Transverse colon (tissue), 4 donors: ENCODE measurements at regions not wholly inside any gene's neighbourhood (a gene's known extent, or its start where the extent isn't known, plus 50 kb on each side); places are given as distances from the start of the nearest gene placed in this dataset.

Source experiments
- DNase-seq: peaks from one replicate; pipeline ENCODE4 v3.0.0-alpha.2; 2019
- H3K27ac ChIP-seq, 4 donors: fragments of 200-600 bp; sonication (generic); 2 replicates each; pipeline ENCODE4 v1.5.1; 2016 to 2018; ENCODE audit warnings: inconsistent platforms in 4 of 4
- H3K27me3 ChIP-seq: fragments of 200-600 bp; sonication (generic); 2 replicates; pipeline ENCODE4 v1.5.1; 2017; ENCODE audit warnings: inconsistent platforms
- H3K36me3 ChIP-seq, 4 donors: fragments of 200-600 bp; sonication (generic); 2 replicates each; pipeline ENCODE4 v1.5.1; 2017 to 2019; ENCODE audit warnings: inconsistent platforms in 4 of 4
- H3K4me1 ChIP-seq, 4 donors: fragments of 200-600 bp; sonication (generic); 2 replicates each; pipeline ENCODE4 v1.5.1; 2017 to 2020; ENCODE audit warnings: inconsistent platforms in 4 of 4
- H3K4me3 ChIP-seq, 4 donors: fragments of 200-600 bp; sonication (generic); 1 replicate in 1 of 4; 2 replicates in 3 of 4; pipeline versions ENCODE4 v1.5.1 to v1.6.1; 2017 to 2019; ENCODE audit warnings: inconsistent platforms in 4 of 4
- H3K9me3 ChIP-seq, 2 donors: fragments of 200-600 bp; sonication (generic); 2 replicates each; pipeline ENCODE4 v1.5.1; 2017 to 2019; ENCODE audit warnings: inconsistent platforms in 2 of 2
- EP300 ChIP-seq: sonication (generic); formaldehyde crosslinking; IDR thresholded peaks from one replicate; pipeline ENCODE4 v1.6.1; 2017; ENCODE audit warnings: antibody characterized with exemption, low read depth
- POLR2A ChIP-seq: fragments of 450-650 bp; IDR thresholded peaks from one replicate; pipeline ENCODE4 v1.6.1; 2016; ENCODE audit warnings: antibody characterized with exemption, mild to moderate bottlenecking, moderate library complexity
- POLR2AphosphoS5 ChIP-seq, 3 donors: sonication (generic); formaldehyde crosslinking; IDR thresholded peaks; one replicate each; pipeline ENCODE4 v1.6.1; 2016; ENCODE audit warnings: antibody characterized with exemption in 3 of 3
- WGBS, 2 donors: methylation state at CpG; one replicate each; pipeline ENCODE4 v1.1.5; 2018; ENCODE audit warnings: low coverage in 1 of 2; 5-methylcytosine and 5-hydroxymethylcytosine counted together
- in situ Hi-C, 4 donors: fragments of 200-750 bp; cut with MboI; loops; one replicate each; pipeline versions ENCODE4 v1.15.0 to v1.15.1; 2017; ENCODE audit warnings: low sequenced_read_pairs in 3 of 4, low pct_ligation_motif_present in 1 of 4, low pct_unique_long_range_greater_than_20kb in 1 of 4
- intact Hi-C: fragments of 100-400 bp; cut with DNase I; formaldehyde crosslinking; loops from one replicate; pipeline ENCODE4 v1.15.1; 2023; ENCODE audit warnings: low total_unique reads
- TF ChIP-seq, protein P1 (sequence below), 5 experiments: fragments of 200-600 bp in 3 of 5; fragments of 450-650 bp in 2 of 5; sonication (generic) in 3 of 5; IDR thresholded peaks; 1 replicate in 2 of 5; 2 replicates in 3 of 5; pipeline ENCODE4 v1.5.1; 2016 to 2017; ENCODE audit warnings: antibody characterized with exemption in 5 of 5, inconsistent platforms in 3 of 5, mild to moderate bottlenecking in 2 of 5, moderate library complexity in 1 of 5

DNA sequence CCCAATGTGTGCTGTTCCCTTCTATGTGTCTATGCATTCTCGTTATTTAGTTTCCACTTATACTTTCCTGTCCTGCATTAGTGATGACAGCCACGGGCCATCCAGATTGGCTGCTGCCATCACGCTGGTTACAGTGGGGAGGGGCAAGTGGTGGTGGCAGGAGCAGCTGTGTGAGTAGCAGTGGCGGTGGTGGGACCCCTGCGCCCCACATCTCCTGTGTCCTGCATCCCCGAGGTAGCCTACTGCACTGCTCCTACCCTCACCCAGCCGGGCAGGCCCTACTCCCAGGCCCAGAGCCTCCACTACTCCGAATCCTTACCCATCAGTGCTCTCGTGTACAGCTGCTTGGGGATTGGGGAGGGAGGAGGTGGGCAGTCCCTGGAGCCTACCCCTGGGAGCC is 798.7 kb upstream of the AGA start:
- no peak for TF ChIP-seq POLR2A
- TF ChIP-seq EP300: no peak
- TF ChIP-seq POLR2AphosphoS5 (IDR thresholded peaks at IDR 0.05): no peak
- TF ChIP-seq, protein P1, sequence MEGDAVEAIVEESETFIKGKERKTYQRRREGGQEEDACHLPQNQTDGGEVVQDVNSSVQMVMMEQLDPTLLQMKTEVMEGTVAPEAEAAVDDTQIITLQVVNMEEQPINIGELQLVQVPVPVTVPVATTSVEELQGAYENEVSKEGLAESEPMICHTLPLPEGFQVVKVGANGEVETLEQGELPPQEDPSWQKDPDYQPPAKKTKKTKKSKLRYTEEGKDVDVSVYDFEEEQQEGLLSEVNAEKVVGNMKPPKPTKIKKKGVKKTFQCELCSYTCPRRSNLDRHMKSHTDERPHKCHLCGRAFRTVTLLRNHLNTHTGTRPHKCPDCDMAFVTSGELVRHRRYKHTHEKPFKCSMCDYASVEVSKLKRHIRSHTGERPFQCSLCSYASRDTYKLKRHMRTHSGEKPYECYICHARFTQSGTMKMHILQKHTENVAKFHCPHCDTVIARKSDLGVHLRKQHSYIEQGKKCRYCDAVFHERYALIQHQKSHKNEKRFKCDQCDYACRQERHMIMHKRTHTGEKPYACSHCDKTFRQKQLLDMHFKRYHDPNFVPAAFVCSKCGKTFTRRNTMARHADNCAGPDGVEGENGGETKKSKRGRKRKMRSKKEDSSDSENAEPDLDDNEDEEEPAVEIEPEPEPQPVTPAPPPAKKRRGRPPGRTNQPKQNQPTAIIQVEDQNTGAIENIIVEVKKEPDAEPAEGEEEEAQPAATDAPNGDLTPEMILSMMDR (IDR thresholded peaks at IDR 0.05): no peak
- H3K9me3 ChIP-seq: no peaks in the 10 kb centered on the region
- H3K4me1 ChIP-seq: no peaks in the 10 kb centered on the region
- no peak for DNase-seq
- no peak overlapping the region for H3K27ac ChIP-seq
- H3K27me3 ChIP-seq: no peaks in the 10 kb centered on the region
- in situ Hi-C loops (no loop called here), intact Hi-C loops (no loop called here)
- no peak overlapping the region for H3K4me3 ChIP-seq
- no peaks in the 10 kb centered on the region for H3K36me3 ChIP-seq
- 78 to 84% methylated on average over 3 to 8 of the region's 9 CpGs for WGBS, 2 donors

DNA sequence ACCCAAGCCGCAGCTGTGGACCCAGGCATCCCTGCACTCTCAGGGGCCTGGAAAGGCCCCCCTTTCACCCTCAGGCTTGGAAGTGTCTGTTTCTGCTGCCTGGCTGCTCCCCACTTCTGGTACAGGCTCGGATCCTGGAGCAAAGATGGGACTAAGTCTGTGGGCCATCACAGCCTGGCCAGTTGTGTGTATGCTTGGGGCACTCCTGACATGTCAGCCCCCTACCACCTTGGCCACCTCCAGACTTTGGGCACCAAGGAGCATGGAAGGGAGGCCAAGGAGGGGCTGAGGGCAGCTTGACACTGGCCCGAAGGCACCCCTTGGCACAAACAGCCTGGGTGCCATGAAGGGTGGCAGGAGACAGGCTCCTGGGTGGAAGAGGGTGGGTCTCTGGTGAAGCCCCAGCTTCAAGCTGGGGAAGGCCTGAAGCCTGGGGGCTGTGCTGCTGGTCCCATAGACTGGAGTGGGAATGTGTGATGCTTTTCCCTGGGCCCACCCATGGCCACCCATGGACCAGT is 799.4 kb upstream of the AGA start:
- no peaks in the 10 kb centered on the region for H3K36me3 ChIP-seq
- no peaks in the 10 kb centered on the region for H3K4me1 ChIP-seq
- in situ Hi-C loops: no loop called here
- intact Hi-C loops: no loop called here
- H3K27me3 ChIP-seq: no peaks in the 10 kb centered on the region
- WGBS, 2 donors: 62% methylated on average over 3 of the region's 3 CpGs; no CpG with 5 or more reads in 1 of the 2 donors
- H3K9me3 ChIP-seq: no peaks in the 10 kb centered on the region
- TF ChIP-seq, protein P1 (IDR thresholded peaks at IDR 0.05): no peak
- TF ChIP-seq POLR2A (no peak), EP300 (no peak), POLR2AphosphoS5 (IDR thresholded peaks at IDR 0.05) (no peak)
- H3K27ac ChIP-seq: no peak overlapping the region
- DNase-seq: no peak
- no peak overlapping the region for H3K4me3 ChIP-seq

DNA sequence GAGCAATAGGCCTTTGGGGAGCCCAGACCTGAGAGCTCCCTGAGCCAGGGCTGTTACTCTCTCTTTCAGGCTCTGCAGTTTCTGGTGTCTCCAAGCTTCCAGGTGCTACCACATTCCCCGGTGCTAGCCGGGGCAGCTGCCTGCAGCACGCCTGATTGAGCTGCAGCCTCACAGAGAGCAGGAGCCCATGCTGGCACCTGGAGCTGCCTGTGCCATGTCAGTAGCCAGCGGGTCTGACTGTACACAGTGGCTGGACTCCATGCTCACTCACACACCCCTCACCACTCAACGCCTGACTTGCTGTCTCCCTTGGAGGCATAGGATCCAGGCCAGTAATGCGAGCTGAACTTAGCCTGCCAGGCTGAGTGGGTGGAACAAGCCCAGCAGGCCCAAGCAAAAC is 800.4 kb upstream of the AGA start:
- no peak overlapping the region for H3K27ac ChIP-seq
- TF ChIP-seq POLR2A (no peak), EP300 (no peak)
- TF ChIP-seq, protein P1 (IDR thresholded peaks at IDR 0.05): no peak
- H3K9me3 ChIP-seq: no peaks in the 10 kb centered on the region
- no peaks in the 10 kb centered on the region for H3K36me3 ChIP-seq
- no peaks in the 10 kb centered on the region for H3K4me1 ChIP-seq
- no peak for DNase-seq
- no peaks in the 10 kb centered on the region for H3K27me3 ChIP-seq
- intact Hi-C loops: no loop called here
- 81% methylated on average over 6 of the region's 6 CpGs; no CpG with 5 or more reads in 1 of the 2 donors for WGBS, 2 donors
- H3K4me3 ChIP-seq: no peak overlapping the region
- in situ Hi-C loops: no loop called here

DNA sequence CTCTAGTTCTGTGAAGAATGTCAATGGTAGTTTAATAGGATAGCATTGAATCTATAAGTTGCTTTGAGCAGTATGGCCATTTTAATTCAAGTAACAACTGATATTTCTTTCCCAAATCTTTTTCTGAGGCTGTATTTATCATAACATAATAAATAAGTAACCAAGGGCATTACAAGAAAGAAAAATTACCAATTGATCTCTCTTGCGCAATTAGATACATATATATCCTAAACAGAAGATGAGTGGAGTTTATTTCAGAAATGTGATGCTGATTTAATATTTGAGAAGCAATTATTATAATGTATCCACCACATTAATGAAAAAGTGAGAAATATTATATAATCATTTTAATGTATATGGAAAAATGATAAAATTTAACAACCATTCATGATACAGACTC is 802.5 kb upstream of the AGA start:
- Histone ChIP-seq H3K4me1 (no peaks in the 10 kb centered on the region), H3K27ac (no peak overlapping the region), H3K36me3 (no peaks in the 10 kb centered on the region), H3K27me3 (no peaks in the 10 kb centered on the region), H3K9me3 (no peaks in the 10 kb centered on the region), H3K4me3 (no peak overlapping the region)
- intact Hi-C loops: no loop called here
- DNase-seq: no peak
- WGBS, 2 donors: 64 to 91% methylated on average over 1 of the region's 1 CpG
- in situ Hi-C loops: no loop called here
- TF ChIP-seq POLR2AphosphoS5 (IDR thresholded peaks at IDR 0.05): no peak
- no peak for TF ChIP-seq EP300
- TF ChIP-seq, protein P1 (IDR thresholded peaks at IDR 0.05): no peak
- no peak for TF ChIP-seq POLR2A
